ENCODE measurements at regions not wholly inside any gene's neighbourhood (a gene's known extent, or its start where the extent isn't known, plus 50 kb on each side); places are given as distances from the start of the nearest gene placed in this dataset.

DNA sequence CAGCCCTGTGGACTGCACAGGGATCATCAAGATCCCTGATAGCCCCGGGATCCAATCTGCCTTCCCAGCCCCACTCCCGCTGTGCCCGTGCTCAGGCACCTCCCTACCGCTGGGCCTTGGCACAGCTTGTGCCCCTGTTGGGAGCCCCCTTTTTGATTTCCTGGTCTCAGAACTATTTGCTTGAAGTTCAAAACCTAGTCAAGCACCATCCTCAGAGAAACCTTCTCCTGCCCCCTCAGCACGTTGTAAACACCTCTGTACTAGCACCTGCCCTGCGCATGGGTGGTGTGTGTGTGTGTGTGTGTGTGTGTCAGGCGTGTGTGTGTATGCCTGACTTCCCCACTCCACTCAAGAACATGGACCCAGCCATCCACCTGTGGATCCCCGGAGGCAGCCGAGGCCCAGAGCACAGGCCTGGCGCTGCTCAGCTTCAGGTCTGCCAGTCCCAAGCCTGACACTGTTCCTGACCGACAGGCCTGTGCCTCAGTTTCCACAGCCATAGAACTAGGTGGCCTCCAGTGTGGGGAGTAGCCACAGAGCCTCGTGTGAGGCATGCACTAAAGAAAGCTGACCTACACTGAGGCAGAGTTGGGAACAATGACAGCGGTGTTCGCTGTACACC is 65.5 kb downstream of the ADRA2C start:
- no peak for DNase-seq

DNA sequence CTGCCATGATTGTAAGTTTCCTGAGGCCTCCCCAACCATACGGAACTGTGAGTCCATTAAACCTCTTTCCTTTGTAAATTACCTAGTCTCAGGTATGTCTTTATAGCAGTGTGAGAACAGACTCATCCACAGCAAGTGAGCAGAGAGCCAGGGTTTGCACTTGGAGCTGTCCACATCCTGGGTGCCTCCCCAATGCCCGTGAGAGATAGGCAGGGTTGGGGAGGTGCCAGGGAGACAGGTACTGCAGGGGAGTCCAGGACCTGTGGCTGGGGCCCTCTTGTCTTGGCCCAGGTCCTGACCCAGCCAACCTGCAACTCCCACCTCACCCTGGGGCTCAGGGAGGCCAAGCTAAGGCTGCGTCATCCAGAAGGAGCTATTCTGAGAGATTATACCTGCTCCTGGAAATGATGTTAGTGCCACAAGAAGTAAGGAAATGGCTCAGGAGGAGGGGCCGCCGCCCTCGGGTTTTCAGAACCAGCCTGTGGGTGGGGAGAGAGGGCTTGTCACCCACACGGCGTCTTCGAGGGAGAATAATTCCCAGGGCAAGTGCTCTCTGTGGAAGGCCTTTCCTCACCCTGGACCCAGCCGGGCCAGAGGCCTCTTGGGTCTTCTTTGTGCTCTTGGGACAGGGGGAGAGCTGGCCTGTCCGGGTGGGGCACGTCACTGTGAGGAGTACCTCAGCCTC is 66.5 kb downstream of the ADRA2C start:
- DNase-seq, result no peak

DNA sequence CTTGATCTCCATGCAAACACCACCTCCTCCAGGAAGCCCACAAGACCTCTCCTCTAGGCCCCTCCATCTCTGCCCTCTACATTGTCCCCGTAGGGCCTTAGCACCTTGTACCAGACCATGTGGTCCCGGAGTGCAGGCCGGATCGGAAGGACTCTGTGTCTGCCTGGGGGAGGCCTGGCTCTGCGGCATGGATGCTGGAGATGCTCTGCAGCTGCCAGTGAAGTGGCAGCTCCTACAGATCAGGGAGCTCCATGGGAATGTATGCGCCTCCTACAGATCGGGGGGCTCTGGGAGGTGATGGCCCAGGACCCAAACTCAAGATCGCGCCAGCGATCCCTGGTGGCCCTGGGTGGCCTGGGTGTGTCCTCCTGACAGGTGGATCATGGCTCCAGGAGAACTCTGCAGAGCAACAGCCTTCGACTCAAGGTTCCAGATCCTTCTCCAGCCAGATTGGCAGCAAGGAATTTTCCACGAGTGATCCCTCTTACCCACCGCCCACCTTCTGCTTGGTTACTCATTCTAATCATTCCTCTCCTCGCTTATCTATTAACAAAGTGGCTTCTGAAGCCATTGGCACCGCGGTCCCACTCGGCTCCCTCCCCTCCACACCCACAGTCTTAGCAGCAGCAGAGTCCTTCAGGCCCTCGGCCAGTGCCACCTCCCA is 67.3 kb downstream of the ADRA2C start:
- DNase-seq, result no peak

DNA sequence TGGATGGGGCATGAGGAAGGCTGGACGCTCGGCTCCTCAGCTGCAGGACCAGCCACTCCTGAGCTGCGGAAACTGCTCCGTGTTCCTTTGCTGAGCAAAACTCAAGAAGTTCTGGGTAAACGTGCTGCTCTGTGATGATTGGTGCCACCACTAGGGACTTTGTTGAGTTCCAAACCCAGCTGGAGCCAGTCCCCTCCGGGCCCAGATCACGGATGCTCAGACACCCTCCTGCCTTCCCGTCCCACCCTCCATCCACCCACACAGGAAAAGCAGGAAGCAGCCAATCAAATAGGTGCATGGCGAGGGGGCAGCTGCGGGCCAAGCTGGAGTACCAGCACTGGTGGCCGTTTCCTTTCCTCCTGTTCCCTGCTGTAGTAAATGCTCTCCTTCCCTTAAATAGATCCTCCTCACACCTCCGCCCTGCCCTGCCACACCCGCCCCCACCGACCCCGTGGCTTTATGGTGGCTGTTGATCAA is 68.0 kb downstream of the ADRA2C start:
- no peak for DNase-seq

DNA sequence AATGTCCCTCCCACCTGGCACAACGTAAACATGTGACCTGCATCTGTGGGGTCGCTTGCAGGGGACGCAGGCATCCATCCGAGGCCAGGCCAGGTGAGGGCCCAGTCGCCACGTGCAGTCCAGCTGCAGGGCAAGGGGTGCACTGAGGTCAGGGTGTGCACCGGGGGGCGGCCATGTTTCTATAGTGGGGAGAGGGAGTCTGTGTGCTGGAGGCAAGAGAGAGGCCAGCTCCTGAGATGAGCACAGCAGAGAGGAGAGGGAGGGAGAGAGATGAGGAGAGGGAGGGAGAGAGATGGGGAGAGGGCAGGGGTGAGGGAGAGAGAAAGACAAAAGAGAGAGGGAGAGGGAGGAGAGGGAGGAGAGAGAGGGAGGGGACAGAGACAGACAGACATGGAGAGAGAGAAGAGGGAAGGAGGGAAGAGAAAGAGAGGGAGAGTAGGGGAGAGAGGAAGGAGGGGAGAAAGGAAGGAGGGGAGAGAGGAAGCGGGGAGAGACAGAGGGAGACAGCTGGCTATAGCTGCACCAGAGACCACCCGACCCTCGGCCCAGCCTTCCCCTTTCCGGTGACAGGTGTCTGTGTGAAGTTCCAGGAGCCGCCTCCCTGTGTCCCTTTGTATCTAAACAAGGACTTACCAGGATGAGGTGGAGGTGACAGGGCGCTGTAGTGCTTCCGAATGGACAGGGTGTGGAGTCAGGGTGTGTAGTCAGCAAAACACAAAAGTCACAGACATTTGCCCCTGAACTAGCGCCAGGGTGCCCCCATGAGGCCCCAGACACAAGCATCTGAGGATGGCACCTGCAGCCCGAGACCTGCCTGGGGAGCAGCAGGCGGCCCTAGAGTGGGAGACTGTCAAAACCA is 68.7 kb downstream of the ADRA2C start:
- DNase-seq, result no peak

DNA sequence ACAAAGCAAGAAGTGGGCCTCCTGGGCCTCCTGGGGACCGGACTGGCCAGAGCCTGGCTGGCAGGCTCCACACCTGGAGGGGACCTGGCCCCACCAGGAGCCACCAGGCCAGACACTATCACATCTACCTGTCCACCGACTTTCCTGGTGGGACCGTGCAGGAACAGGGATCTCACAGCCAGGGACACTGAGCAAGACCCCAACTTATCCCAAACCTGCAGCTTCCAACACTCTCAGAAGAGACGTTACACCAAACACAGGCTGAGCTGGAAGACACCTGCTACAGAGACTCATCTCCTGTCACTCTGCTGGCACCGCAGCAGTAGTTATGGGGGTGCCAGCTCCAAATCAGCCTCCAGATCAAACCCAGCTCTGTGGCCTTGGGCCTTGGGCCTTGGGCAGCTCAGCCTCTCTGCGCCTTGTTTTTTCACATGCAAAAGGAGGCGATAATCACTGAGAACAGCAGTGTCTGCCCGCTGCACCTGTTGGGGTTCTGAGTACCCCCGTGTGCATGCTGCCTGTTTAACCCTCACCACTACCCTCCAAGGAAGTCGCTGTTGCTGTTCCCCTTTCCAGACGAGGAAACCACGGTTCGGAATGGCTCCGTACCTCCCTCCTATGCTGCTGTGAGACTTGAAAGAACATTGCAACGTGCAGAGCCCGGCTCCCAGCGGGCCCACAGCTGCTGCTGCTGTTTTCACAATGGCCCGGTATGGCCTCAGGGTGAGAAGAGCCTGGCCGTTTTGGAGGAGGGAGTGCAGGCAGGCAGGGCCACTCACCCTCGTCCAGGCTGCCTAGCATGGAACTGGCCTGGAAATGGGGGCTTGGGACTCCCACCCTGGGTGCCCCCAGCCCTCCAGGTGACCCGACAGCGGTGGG is 69.6 kb downstream of the ADRA2C start:
- no peak for DNase-seq

DNA sequence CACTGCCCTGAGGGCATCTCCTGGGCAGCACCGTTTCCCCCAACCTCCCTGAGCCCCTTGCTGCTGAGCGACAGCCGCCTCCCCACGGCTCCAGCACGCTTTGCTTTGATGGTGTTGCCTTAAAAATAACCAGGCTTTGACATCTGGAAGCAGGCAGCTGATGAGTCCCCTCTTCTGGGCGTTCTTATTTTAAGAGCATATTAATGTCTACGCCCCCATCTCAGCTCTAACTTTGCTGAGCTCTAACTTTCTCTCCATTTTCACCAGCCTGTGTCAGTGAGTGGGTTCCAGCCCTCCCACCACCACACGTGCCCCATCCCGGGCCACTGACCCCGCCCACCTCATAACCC is 70.2 kb downstream of the ADRA2C start:
- no peak for DNase-seq

DNA sequence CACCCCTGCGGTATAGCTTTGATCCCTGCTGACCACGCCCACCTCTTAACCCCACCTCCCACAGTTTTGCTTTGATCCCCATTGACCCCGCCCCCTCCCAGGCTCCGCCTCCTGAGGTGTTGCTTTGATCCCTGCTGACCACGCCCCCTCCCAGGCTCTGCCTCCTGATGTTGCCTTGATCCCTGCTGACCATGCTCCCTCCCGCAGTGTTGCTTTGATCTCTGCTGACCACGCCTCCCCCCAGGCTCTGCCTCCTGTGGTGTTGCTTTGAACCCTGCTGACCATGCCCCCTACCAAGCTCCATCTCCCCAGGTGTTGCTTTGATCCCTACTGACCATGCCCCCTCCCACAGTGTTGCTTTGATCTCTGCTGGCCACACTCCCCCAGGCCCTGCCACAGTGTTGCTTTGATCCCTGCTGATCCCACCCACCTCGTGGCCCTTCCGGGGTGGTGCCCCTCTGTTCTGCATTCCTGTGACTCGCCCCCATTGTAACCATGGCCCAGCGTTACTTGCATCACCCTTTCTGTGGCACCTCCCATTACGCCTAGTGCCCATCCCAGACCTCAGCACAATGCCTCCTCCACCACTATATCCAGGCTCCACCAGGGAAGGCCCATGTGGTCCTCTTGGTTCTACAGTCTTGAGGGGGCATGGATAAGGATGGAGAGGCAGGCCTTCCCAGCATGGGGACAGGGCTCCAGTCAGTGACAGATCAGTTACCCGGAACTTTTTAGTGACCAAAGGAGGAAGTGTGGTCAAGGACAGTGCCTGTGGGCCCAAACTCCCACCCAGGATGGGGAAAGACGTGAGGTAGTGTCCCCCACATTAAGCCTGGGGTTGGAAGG is 70.8 kb downstream of the ADRA2C start:
- no peak for DNase-seq

DNA sequence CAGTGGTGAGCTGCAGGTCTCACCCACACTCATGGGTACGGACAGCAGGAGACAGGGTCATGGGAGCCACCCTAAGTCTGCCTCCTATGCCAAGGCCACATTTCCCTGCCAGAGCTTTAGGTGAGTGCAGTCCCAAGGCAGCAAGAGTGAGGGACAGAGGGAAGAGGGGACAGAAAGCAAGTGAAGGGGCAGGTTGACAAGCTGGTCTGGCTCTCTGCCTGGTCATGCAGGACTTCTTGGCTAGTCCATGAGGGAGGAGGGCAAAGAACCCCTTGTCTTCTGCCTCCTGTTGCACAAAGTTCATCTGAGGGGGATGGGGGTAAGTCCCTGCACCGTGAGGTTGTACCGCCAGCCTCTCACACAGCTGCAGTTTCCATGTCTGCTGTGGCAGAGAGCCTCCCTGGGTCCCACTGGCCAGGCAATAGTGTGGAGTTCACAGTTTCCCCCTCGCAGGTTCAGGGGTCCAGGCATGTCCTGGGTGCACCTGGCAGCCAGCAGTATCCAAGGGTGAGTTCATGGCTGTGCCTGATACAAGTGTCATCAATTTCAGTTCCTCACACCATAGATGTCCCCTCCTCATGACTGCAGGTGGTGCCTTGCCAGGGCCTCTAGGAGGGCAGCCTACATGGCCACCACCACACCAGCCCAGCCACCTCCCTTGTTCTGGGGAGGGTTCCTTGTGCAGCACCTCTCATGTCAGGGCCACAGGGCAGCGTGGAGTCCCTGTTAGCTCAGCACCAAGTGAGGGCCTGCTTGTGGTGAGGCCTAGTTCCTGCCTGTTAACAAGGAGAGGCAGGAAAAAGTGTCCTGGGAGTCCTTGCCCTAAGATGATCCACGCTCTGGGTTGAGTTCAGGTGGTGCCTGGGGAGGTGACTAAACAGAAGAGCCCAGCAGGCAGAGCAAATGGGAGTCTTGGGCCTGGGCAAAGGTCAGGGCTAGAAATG is 72.5 kb downstream of the ADRA2C start:
- no peak for DNase-seq

DNA sequence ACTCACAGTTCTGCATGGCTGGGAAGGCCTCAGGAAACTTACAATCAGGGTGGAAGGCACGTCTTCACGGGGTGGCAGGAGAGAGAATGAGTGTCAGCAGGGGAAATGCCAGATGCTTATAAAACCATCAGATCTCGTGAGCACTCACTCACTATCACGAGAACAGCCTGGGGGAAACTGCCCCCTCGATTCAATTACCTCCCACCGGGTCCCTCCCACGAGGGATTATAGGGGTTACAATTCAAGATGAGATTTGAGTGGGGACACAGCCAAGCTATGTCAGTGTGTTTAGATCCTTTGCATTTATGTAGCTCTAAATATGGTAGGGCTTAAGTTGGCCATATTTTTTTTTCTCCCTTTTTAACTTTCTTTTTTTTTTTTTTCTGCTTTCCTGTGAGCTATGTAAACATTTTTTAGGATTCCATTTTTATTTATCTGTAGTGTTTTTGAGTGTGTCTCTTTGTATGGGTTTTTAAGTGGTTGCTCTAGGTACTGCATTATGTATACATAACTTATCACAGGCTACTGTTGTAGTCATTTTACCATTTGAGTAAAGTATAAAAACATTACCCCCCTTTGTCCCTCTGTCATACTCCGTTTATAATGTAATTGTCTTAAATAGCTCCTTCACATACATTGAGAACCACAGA is 79.0 kb downstream of the ADRA2C start:
- DNase-seq, result no peak

DNA sequence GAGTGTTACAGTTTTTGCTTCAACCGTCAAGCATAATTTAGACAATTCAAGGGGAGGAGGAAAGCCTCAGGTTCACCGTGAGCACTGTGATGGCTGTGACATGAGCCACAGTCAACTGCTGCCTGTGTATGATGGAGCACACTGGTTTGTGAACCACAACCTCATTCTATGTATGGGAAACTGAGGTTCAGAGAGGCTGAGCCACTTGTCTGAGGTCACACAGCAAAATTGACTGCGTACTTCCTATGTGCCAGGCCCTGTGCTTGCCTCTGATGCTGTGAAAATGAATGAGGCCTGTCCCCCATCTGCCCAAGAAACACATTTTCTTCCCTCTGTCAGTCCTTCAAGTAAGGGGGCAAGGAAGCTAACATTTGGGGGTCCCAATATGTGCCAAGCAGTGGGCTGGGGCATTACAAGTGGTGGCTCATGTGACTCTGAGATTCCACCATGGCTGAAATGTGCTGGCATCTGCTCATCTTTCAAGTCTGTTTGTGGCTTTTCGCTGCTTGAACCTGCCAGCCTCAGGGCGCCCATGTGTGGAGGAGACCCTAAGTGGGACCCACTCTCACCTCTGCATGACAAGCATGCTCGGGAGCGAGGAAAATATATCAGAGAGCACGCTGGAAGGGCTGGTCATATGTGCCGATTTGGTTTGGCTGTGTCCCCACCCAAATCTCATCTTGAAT is 79.7 kb downstream of the ADRA2C start:
- DNase-seq, result no peak

DNA sequence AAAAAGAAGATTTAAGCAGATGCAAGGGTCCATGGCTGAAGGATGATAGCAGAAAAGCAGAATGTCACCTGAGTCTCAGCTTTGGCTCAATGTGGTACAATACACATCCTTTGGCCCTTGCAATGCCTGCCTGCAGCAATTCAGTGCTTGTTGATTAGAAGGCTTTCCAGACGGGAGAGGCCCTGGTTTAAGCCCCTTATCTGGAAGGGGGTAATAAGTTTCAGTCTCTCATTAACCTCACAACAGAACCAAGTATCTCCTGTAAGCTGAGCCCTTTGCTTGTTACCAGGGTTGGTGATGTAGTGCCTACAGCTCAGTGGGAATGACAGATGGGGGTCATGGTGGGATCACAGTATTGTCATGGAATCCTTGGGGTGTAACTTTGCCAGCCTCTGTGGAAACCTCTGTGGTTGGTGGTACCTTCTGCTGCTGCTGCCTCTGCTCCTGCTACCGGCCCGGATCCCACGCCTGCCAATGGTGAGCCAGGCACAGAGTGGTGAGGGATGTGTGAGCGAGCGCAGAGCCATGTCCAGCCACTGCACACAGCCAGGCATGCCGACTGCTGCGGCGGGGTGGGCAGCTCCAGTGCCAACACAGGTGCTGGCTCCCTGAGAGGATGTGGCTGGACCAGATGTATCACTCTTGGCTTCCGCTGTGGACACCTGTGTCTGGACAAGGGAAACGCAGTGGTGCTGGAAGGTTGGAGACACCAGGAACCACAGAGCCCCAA is 81.2 kb downstream of the ADRA2C start:
- no peak for DNase-seq

DNA sequence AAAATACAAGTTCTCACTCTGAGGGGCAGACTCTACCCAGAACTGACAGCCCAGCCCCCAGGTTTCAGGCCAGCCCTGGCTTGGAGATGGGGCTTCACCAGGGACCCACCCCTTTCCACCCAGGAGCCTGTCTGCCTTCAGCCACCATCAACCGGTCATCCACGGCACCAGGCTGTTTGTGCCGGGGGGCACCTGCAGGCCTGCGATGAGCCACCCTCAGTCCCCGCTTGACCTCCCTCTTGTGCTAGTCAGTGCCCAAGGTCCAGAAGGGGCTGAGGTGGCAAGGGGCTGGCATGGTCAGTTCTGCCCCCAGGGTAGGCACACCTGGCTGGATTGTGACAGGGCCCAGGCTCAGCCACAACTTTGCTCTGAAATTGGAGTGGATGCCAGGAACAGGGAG is 82.1 kb downstream of the ADRA2C start:
- DNase-seq, result no peak

DNA sequence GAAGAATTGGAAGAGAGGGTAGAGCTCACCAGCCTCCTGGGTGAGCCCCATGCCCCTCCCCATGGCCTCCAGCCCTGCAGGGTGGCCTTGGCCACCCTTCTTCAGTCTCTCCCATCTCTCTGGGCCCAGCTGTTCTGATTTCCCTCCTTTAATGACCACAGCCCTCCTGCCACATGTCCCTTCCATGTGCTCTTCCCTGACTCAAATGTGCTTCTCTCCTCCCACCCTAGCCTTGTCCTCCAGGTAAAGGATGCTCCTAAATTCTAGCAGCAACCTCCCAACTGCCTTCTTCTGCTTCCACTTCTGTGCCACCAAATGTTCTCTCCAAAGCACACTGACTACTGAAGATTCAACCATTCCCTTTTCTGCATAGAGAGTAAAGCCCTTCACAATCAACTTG is 83.0 kb downstream of the ADRA2C start:
- DNase-seq, result no peak

DNA sequence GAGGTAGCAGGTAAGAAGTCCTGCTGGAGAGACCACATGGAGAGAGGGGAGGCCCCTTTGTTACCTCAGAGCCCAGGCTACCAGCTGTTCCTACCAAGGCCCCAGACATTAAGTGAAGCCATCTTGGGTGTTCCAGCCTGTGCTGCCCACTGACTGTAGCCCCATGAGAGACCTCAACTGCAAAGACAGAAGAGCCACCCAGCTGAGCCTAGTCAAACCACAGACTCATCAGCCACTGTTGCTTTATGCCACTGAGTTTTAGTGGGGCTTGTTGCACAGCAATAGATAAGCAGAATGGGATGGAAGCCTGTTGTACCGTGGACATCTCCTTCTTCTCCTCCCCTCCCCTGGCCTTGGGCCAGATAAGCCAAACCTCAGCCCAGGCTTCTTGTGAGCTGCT is 83.9 kb downstream of the ADRA2C start:
- DNase-seq, result no peak

DNA sequence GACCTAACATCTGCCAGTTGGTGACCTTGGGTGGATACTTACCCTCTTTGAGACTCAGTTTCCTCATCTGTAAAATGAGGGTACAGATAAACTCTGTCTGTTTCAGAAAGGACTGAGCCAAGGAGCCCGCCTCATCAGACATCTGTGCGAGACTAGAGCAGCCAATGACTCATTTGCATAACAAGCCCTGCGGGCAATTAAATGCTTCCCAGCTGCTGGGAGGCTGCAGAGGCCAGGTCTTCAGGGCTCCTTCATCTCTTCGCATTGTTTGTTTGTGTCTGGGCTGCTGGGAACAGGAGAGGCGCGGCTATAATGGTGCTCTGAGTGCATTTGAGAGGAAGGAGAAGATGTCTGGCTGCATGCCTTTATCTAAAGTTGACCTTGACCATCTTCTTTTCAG is 85.0 kb downstream of the ADRA2C start:
- no peak for DNase-seq

DNA sequence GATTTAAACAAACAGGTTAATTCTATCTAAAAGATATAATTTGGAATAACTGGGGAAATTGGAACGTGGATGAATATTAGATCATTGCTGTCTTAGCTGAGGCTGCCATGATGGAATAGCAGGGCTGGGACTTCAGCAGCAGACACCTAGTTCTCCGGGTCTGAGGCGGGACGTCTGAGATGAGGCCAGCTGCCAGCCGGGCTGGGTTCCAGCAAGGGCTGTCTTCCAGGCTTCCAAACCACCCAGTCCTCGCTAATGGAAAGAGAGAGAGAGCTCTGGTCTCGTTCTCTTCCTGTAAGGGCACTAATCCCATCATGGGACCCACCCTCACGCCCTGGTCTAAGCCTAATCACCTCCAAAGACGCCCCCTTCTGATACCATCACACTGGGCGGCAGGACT is 85.7 kb downstream of the ADRA2C start:
- no peak for DNase-seq

DNA sequence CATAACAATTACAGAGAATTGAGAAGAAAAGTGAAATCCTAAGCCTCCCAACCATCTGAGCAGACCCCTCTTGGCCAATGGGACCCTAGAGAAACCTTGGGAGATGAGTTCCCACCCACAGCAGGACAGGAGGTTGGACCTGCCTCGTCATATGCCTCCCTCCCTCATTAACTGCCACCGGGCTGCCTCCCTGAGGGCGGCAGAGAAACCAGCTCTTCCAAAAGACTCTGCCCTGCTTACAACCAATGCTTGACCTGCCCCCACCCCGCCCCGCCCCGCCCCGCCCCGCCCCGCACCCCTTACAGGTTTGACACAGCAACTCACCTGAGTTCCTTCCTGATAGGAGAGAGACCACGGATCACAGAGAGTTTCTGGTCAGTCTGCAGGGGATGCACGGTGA is 86.1 kb downstream of the ADRA2C start:
- no peak for DNase-seq

Data from activated gamma-delta T cell (primary cell).